SK-N-SH (cell line): ENCODE measurements at regions not wholly inside any gene's neighbourhood (a gene's known extent, or its start where the extent isn't known, plus 50 kb on each side); places are given as distances from the start of the nearest gene placed in this dataset.

Source experiments
- CTCF ChIA-PET: fragments of 300-600, 350-600 bp; formaldehyde crosslinking; extraction: SDS; loops from one replicate; lab custom pipeline; 2021; lab: Yijun Ruan, JAX
- POLR2A ChIA-PET: fragments of 350-600 bp; sonication (Branson Sonifier 250); formaldehyde crosslinking; extraction: SDS; loops from one replicate; lab custom pipeline; 2020; ENCODE audit warnings: antibody characterized with exemption, inconsistent platforms; lab: Yijun Ruan, JAX
- DNase-seq: peaks from one replicate; pipeline ENCODE4 v3.0.0; 2012
- H2AFZ ChIP-seq: fragments of 200-600 bp; sonication (generic); 2 replicates; pipeline ENCODE4 v1.8.1; 2016; ENCODE audit warnings: antibody characterized with exemption, mild to moderate bottlenecking, low read depth
- H3F3A ChIP-seq: fragments of 200-600 bp; sonication (generic); replicated peaks from 2 replicates; pipeline ENCODE3; 2016; ENCODE audit warnings: antibody characterized with exemption, mild to moderate bottlenecking; ENCODE audit not compliant: insufficient read depth
- H3K27ac ChIP-seq, 2 experiments: fragments of 200-500 bp in 1 of 2; fragments of 200-600 bp in 1 of 2; sonication (Bioruptor generic) in 1 of 2; sonication (generic), shearing (Covaris generic) in 1 of 2; 2 replicates each; pipeline versions ENCODE4 v1.5.1 to v1.6.1; 2014 to 2016; ENCODE audit warnings: low read depth in 2 of 2, inconsistent platforms in 1 of 2, low read length in 1 of 2, mild to moderate bottlenecking in 1 of 2, mixed read lengths in 1 of 2
- H3K27me3 ChIP-seq: fragments of 200-600 bp; sonication (generic), shearing (Covaris generic); 2 replicates; pipeline ENCODE4 v1.6.1; 2016; ENCODE audit warnings: mixed run types; ENCODE audit not compliant: insufficient read depth
- H3K36me3 ChIP-seq, 2 experiments: fragments of 200-500 bp in 1 of 2; fragments of 200-600 bp in 1 of 2; sonication (Bioruptor generic) in 1 of 2; sonication (generic) in 1 of 2; replicated peaks in 1 of 2; 2 replicates each; pipeline versions ENCODE3 to v1.5.1; 2014 to 2016; ENCODE audit warnings: low read length in 1 of 2, mild to moderate bottlenecking in 1 of 2; ENCODE audit not compliant: insufficient read depth in 2 of 2, control insufficient read depth in 1 of 2
- H3K4me1 ChIP-seq, 2 experiments: fragments of 200-500 bp in 1 of 2; fragments of 200-600 bp in 1 of 2; sonication (Bioruptor generic) in 1 of 2; sonication (generic), shearing (Covaris generic) in 1 of 2; 2 replicates each; pipeline versions ENCODE4 v1.5.1 to v1.6.1; 2014 to 2016; ENCODE audit warnings: low read depth in 1 of 2, low read length in 1 of 2, mixed run types in 1 of 2; ENCODE audit not compliant: insufficient read depth in 2 of 2, control insufficient read depth in 1 of 2
- H3K4me2 ChIP-seq: fragments of 200-600 bp; sonication (generic), shearing (Covaris generic); 2 replicates; pipeline ENCODE4 v1.6.1; 2017; ENCODE audit warnings: mixed run types
- H3K4me3 ChIP-seq, 2 experiments: fragments of 200-500 bp in 1 of 2; fragments of 200-600 bp in 1 of 2; sonication (Bioruptor generic) in 1 of 2; sonication (generic), shearing (Covaris generic) in 1 of 2; 2 replicates each; pipeline versions ENCODE4 v1.5.1 to v1.8.1; 2014 to 2016; ENCODE audit warnings: low read depth in 2 of 2, inconsistent platforms in 1 of 2, low read length in 1 of 2, mild to moderate bottlenecking in 1 of 2, mixed read lengths in 1 of 2, moderate library complexity in 1 of 2
- H3K79me2 ChIP-seq: fragments of 200-600 bp; sonication (generic); 2 replicates; pipeline ENCODE4 v1.8.1; 2017; ENCODE audit warnings: mild to moderate bottlenecking; ENCODE audit not compliant: insufficient read depth
- H3K9ac ChIP-seq: fragments of 200-600 bp; sonication (generic); 2 replicates; pipeline ENCODE4 v1.6.1; 2017; ENCODE audit warnings: mixed run types
- H3K9me2 ChIP-seq: fragments of 200-600 bp; sonication (generic); 2 replicates; pipeline ENCODE4 v1.6.1; 2017; ENCODE audit warnings: mixed run types
- H3K9me3 ChIP-seq: fragments of 200-600 bp; sonication (generic); 2 replicates; pipeline ENCODE4 v1.6.1; 2017; ENCODE audit warnings: mixed run types, mild to moderate bottlenecking, moderate library complexity
- H4K20me1 ChIP-seq: fragments of 200-600 bp; sonication (generic); 2 replicates; pipeline ENCODE4 v1.6.1; 2017; ENCODE audit warnings: mild to moderate bottlenecking, mixed run types; ENCODE audit not compliant: insufficient read depth
- EP300 ChIP-seq, 2 experiments: IDR thresholded peaks; 2 replicates each; pipeline versions ENCODE4 v1.4.0 to v1.6.1; 2012; ENCODE audit warnings: borderline replicate concordance in 1 of 2, low read depth in 1 of 2, low read length in 1 of 2
- EZH2phosphoT487 ChIP-seq: fragments of 200-600 bp; sonication (generic); IDR thresholded peaks from 2 replicates; pipeline ENCODE4 v1.6.1; 2017; ENCODE audit warnings: low read depth, mixed run types, mild to moderate bottlenecking, antibody characterized with exemption, moderate library complexity, borderline replicate concordance
- FOSL2 ChIP-seq: IDR thresholded peaks from 2 replicates; pipeline ENCODE4 v1.4.0; 2012; ENCODE audit warnings: low read depth, mild to moderate bottlenecking, moderate library complexity, borderline replicate concordance
- FOXJ3 ChIP-seq: sonication (generic); formaldehyde crosslinking; IDR thresholded peaks from 2 replicates; pipeline ENCODE4 v1.5.1; 2020; ENCODE audit warnings: mild to moderate bottlenecking, missing genetic modification reagents
- MXI1 ChIP-seq: IDR thresholded peaks from 2 replicates; pipeline ENCODE4 v1.6.1; 2012; ENCODE audit warnings: mild to moderate bottlenecking, low read depth, low read length, improper control_type of control experiment
- NRF1 ChIP-seq: IDR thresholded peaks from 2 replicates; pipeline ENCODE4 v1.6.1; 2012; ENCODE audit warnings: low read depth, mild to moderate bottlenecking, low read length
- POLR2AphosphoS5 ChIP-seq: IDR thresholded peaks from 2 replicates; pipeline ENCODE4 v1.6.1; 2012; ENCODE audit warnings: low read depth, low read length
- RXRA ChIP-seq: IDR thresholded peaks from 2 replicates; pipeline ENCODE4 v1.4.0; 2012; ENCODE audit warnings: low read depth, mild to moderate bottlenecking, borderline replicate concordance
- SIN3A ChIP-seq: IDR thresholded peaks from 2 replicates; pipeline ENCODE4 v1.6.1; 2012; ENCODE audit warnings: low read depth, mild to moderate bottlenecking, low read length, moderate library complexity, borderline replicate concordance
- TAF1 ChIP-seq: IDR thresholded peaks from 2 replicates; pipeline ENCODE4 v1.6.1; 2012; ENCODE audit warnings: low read depth, mild to moderate bottlenecking, low read length, moderate library complexity, borderline replicate concordance
- TEAD4 ChIP-seq: IDR thresholded peaks from 2 replicates; pipeline ENCODE4 v1.4.0; 2012; ENCODE audit warnings: mild to moderate bottlenecking, borderline replicate concordance; ENCODE audit not compliant: insufficient read depth
- WGBS: methylation state at CpG from one replicate; pipeline ENCODE4 v1.1.6; 2017; ENCODE audit warnings: low lambda C conversion rate; 5-methylcytosine and 5-hydroxymethylcytosine counted together
- TF ChIP-seq, protein P1 (sequence below): IDR thresholded peaks from 2 replicates; pipeline ENCODE4 v1.4.0; 2012; ENCODE audit warnings: low read depth, borderline replicate concordance
- TF ChIP-seq, protein P2 (sequence below): fragments of 200-600 bp; sonication (generic); IDR thresholded peaks from 2 replicates; pipeline ENCODE4 v1.6.1; 2017; ENCODE audit warnings: antibody characterized with exemption, mild to moderate bottlenecking, moderate library complexity
- TF ChIP-seq, protein P3 (sequence below): IDR thresholded peaks from 2 replicates; pipeline ENCODE4 v1.4.0; 2012; ENCODE audit warnings: low read depth

DNA sequence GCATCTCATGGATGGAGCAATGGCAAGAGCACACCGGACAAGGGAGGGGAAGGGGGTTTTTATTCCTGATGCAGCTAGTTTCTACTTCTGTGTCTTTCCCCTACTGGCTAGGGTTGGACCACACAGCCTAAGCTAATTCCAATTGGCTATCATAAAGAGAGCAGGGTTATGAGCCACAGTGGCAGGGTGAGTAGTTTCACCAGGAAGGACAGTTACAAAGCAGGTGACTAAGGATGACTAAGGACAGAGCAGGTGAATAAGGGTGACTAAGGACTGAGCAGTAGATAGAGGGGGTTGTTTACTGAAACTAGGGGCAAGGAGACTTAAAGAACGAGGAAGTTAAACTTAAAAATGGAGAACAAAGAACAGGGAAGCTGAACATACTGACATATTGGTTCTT, 321.4 kb upstream of the SEL1L start (continued):
- TF ChIP-seq, protein P1, sequence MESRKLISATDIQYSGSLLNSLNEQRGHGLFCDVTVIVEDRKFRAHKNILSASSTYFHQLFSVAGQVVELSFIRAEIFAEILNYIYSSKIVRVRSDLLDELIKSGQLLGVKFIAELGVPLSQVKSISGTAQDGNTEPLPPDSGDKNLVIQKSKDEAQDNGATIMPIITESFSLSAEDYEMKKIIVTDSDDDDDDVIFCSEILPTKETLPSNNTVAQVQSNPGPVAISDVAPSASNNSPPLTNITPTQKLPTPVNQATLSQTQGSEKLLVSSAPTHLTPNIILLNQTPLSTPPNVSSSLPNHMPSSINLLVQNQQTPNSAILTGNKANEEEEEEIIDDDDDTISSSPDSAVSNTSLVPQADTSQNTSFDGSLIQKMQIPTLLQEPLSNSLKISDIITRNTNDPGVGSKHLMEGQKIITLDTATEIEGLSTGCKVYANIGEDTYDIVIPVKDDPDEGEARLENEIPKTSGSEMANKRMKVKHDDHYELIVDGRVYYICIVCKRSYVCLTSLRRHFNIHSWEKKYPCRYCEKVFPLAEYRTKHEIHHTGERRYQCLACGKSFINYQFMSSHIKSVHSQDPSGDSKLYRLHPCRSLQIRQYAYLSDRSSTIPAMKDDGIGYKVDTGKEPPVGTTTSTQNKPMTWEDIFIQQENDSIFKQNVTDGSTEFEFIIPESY, result no peak
- TF ChIP-seq EZH2phosphoT487 (no peak), EP300 (IDR thresholded peaks at IDR 0.05; ENCODE audit: borderline replicate concordance in 1 of 2, low read depth in 1 of 2, low read length in 1 of 2) (no peak), TEAD4 (no peak), POLR2AphosphoS5 (no peak), NRF1 (no peak), FOXJ3 (CRISPR knock-in tag) (no peak), RXRA (no peak)
- TF ChIP-seq, protein P2, sequence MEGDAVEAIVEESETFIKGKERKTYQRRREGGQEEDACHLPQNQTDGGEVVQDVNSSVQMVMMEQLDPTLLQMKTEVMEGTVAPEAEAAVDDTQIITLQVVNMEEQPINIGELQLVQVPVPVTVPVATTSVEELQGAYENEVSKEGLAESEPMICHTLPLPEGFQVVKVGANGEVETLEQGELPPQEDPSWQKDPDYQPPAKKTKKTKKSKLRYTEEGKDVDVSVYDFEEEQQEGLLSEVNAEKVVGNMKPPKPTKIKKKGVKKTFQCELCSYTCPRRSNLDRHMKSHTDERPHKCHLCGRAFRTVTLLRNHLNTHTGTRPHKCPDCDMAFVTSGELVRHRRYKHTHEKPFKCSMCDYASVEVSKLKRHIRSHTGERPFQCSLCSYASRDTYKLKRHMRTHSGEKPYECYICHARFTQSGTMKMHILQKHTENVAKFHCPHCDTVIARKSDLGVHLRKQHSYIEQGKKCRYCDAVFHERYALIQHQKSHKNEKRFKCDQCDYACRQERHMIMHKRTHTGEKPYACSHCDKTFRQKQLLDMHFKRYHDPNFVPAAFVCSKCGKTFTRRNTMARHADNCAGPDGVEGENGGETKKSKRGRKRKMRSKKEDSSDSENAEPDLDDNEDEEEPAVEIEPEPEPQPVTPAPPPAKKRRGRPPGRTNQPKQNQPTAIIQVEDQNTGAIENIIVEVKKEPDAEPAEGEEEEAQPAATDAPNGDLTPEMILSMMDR, result no peak
- TF ChIP-seq, protein P3, sequence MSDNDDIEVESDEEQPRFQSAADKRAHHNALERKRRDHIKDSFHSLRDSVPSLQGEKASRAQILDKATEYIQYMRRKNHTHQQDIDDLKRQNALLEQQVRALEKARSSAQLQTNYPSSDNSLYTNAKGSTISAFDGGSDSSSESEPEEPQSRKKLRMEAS, result no peak

DNA sequence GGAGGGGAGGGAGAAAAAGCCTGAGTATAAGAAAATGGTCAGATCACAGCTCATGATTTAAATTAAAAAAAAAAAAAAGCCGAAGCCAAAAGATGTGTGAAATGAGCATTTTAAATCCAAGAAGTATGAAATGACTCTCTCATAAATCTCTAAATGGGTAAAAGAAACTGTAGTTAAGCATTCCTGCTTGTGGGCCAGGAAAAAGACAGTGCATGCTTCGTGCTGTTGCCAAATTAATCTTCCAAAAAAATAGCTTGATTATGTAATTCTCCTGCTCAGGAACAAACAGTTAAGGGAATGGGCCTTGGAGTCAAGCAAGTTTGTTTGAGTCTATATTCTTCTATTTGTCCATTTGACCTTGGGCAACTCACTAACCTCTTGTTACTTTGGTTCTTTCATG, 325.4 kb upstream of the SEL1L start:
- Histone ChIP-seq H3K9me2 (no peaks in the 10 kb centered on the region), H3K4me2 (no peak overlapping the region), H4K20me1 (no peaks in the 10 kb centered on the region), H3K27ac (no peak overlapping the region), H3K9me3 (no peaks in the 10 kb centered on the region), H2AFZ (no peak overlapping the region), H3K27me3 (no peaks in the 10 kb centered on the region), H3K9ac (no peak overlapping the region), H3F3A (no peaks in the 10 kb centered on the region), H3K36me3 (no peaks in the 10 kb centered on the region), H3K4me3 (no peak overlapping the region), H3K79me2 (no peaks in the 10 kb centered on the region), H3K4me1 (no peaks in the 10 kb centered on the region)
- POLR2A ChIA-PET, result no interaction called here
- 7% methylated on average over 2 of the region's 2 CpGs for WGBS
- CTCF ChIA-PET, result no interaction called here
- no peak for DNase-seq
- TF ChIP-seq POLR2AphosphoS5 (no peak), FOSL2 (no peak), EP300 (IDR thresholded peaks at IDR 0.05; ENCODE audit: borderline replicate concordance in 1 of 2, low read depth in 1 of 2, low read length in 1 of 2) (no peak), TAF1 (no peak), SIN3A (no peak), MXI1 (no peak)
- TF ChIP-seq, protein P3, result no peak
